ENCODE measurements at regions not wholly inside any gene's neighbourhood (a gene's known extent, or its start where the extent isn't known, plus 50 kb on each side); places are given as distances from the start of the nearest gene placed in this dataset.

- no peaks in the 10 kb centered on the region for H3K9me3 ChIP-seq (replicated peaks; ENCODE audit: control insufficient read depth, insufficient read depth, low read depth, low read length)
- no peak overlapping the region for H3K4me3 ChIP-seq
- in situ Hi-C loops (cut with MboI) (loop anchor here (5.0 kb wide), 1 partner anchor 170 kb away; no protein-coding TSS in a partner anchor), intact Hi-C loops (cut with micrococcal nuclease) (loop anchor here (5.0 kb wide), 1 partner anchor 100 kb away; the partner anchor contains the start of gene CEBPB)
- H2AFZ ChIP-seq (ENCODE audit: low read depth, low read length), result peak overlapping the region; percentile 35; the same call in 1 of the 2 replicates
- BruUV-seq (replicated peaks), result no TSS peak
- no peaks in the 10 kb centered on the region for H3K79me2 ChIP-seq (ENCODE audit: control insufficient read depth, insufficient read depth, low read length)
- peaks cover 29 to 53% of the 10 kb centered on the region in 2 experiments for H3K4me1 ChIP-seq (replicated peaks in 1 of 2; ENCODE audit: control insufficient read depth in 2 of 2, insufficient read depth in 2 of 2, low read length in 2 of 2)
- H4K20me1 ChIP-seq (replicated peaks; ENCODE audit: control insufficient read depth, insufficient read depth, low read length), result no peaks in the 10 kb centered on the region
- POLR2A ChIA-PET, result interaction anchor here (0.7 to 1.8 kb wide), 10 partner anchors 9 to 103 kb away, joined by 3 to 10 read pairs (median 5); partner anchors contain the start of gene CEBPB
- H3K27me3 ChIP-seq (ENCODE audit: control insufficient read depth in 2 of 2, insufficient read depth in 2 of 2, low read length in 2 of 2), result no peaks in the 10 kb centered on the region
- ATAC-seq, result no peak
- WGBS (ENCODE audit: insufficient coverage, low coverage, missing lambda C conversion rate), result 16% methylated on average over 8 of the region's 8 CpGs
- H3K9ac ChIP-seq (ENCODE audit: insufficient read depth in 1 of 2, low read depth in 2 of 2, low read length in 2 of 2), result peak overlapping the region; percentile 52 to 87
- H3K4me2 ChIP-seq (ENCODE audit: insufficient read depth, low read length), result peak overlapping the region; percentile 68
- H3K27ac ChIP-seq (ENCODE audit: extremely low read depth, low read depth, low read length), result peak overlapping the region; percentile 89
- H3K36me3 ChIP-seq (ENCODE audit: control insufficient read depth, insufficient read depth, low read length), result no peaks in the 10 kb centered on the region
- CTCF ChIA-PET (ENCODE audit: low intra/inter-chr PET ratio), result no interaction called here
- H3K9me1 ChIP-seq (ENCODE audit: control insufficient read depth, insufficient read depth, low read length), result no peaks in the 10 kb centered on the region
- DNase-seq (ENCODE audit: extremely low read depth in 1 of 4, low spot score in 3 of 4), result no peak
- peak; percentile 48 for FAIRE-seq
- TF ChIP-seq VEZF1 (CRISPR knock-in tag; IDR thresholded peaks at IDR 0.05) (no peak), PTBP1 (IDR thresholded peaks at IDR 0.05; ENCODE audit: low read depth, low read length) (peak; percentile 88), ZNF282 (CRISPR knock-in tag; IDR thresholded peaks at IDR 0.05) (no peak), ZNF408 (CRISPR knock-in tag; IDR thresholded peaks at IDR 0.05; ENCODE audit: low read depth) (no peak), SMARCA5 (IDR thresholded peaks at IDR 0.05) (peak; percentile 98), CBX1 (IDR thresholded peaks at IDR 0.05; ENCODE audit: low read depth) (peak; percentile 92), ASH1L (IDR thresholded peaks at IDR 0.05; ENCODE audit: borderline replicate concordance, low read depth, partially characterized antibody) (no peak), CEBPG (CRISPR knock-in tag; IDR thresholded peaks at IDR 0.05) (0 out of 2 replicates have a peak, but pooled peaks have one; percentile 5), CEBPG (tag; conservative IDR thresholded peaks at IDR 0.05 in 1 of 2, IDR thresholded peaks at IDR 0.05 in 1 of 2) (no peak), BCOR (IDR thresholded peaks at IDR 0.05) (peak; percentile 99), MIER1 (IDR thresholded peaks at IDR 0.05; ENCODE audit: low read depth) (0 out of 2 replicates have a peak, but pooled peaks have one; percentile 54), RBM25 (IDR thresholded peaks at IDR 0.05; ENCODE audit: low read depth, low read length, severe bottlenecking) (peak; percentile 93), ZFP36 (IDR thresholded peaks at IDR 0.05; ENCODE audit: low read depth, low read length, partially characterized antibody) (peak; percentile 97), ZNF696 (CRISPR knock-in tag; conservative IDR thresholded peaks at IDR 0.05) (no peak), MAFK (IDR thresholded peaks at IDR 0.05; ENCODE audit: low read length) (no peak), NKRF (IDR thresholded peaks at IDR 0.05; ENCODE audit: borderline replicate concordance) (0 out of 2 replicates have a peak, but pooled peaks have one; percentile 13), ADNP (tag; IDR thresholded peaks at IDR 0.05) (peak; percentile 94), KLF13 (tag; IDR thresholded peaks at IDR 0.05; ENCODE audit: borderline replicate concordance, low read depth) (0 out of 2 replicates have a peak, but pooled peaks have one; percentile 2), HDGF (IDR thresholded peaks at IDR 0.05) (peak; percentile 36; the same call in 1 of the 2 replicates)
Observed at GRCh38 chr20:50292079-50292590, 101.5 kb downstream of the CEBPB start.

Data from K562 (cell line).